SU-DHL-6 (cell line): ENCODE measurements at regions not wholly inside any gene's neighbourhood (a gene's known extent, or its start where the extent isn't known, plus 50 kb on each side); places are given as distances from the start of the nearest gene placed in this dataset.

Experiments used
- H2AFZ ChIP-seq: fragments of 200-600 bp; sonication (generic); 2 replicates; pipeline ENCODE4 v1.6.1; 2014; ENCODE audit warnings: low read depth, mild to moderate bottlenecking, moderate library complexity, mixed read lengths, antibody characterized with exemption, low read length; ENCODE audit not compliant: severe bottlenecking
- H3F3A ChIP-seq: fragments of 200-600 bp; shearing (Covaris generic); 2 replicates; pipeline ENCODE4 v1.6.0; 2016; ENCODE audit warnings: antibody characterized with exemption, mild to moderate bottlenecking; ENCODE audit not compliant: insufficient read depth
- H3K27ac ChIP-seq: fragments of 200-600 bp; sonication (generic); 2 replicates; pipeline ENCODE4 v1.5.1; 2016; ENCODE audit warnings: low read depth, mild to moderate bottlenecking, low read length, moderate library complexity, mixed read lengths
- H3K27me3 ChIP-seq: fragments of 200-600 bp; sonication (generic), shearing (Covaris generic); 2 replicates; pipeline ENCODE4 v1.6.0; 2014; ENCODE audit warnings: mild to moderate bottlenecking, low read length
- H3K36me3 ChIP-seq: fragments of 200-600 bp; sonication (generic); 2 replicates; pipeline ENCODE4 v1.6.1; 2014; ENCODE audit warnings: mild to moderate bottlenecking, low read length, mixed read lengths
- H3K4me2 ChIP-seq: fragments of 300-600, 200-600 bp; shearing (Covaris generic), sonication (generic); 2 replicates; pipeline ENCODE4 v1.6.0; 2014; ENCODE audit warnings: low read length, low read depth, mild to moderate bottlenecking; ENCODE audit not compliant: poor library complexity, severe bottlenecking
- H3K4me3 ChIP-seq: fragments of 200-600 bp; sonication (generic); 2 replicates; pipeline ENCODE4 v1.5.1; 2014; ENCODE audit warnings: antibody characterized with exemption, low read length, mild to moderate bottlenecking, mixed read lengths; ENCODE audit not compliant: insufficient read depth, poor library complexity, severe bottlenecking
- H3K79me2 ChIP-seq: fragments of 200-600 bp; sonication (generic); 2 replicates; pipeline ENCODE4 v1.6.1; 2014; ENCODE audit warnings: mild to moderate bottlenecking, low read length, moderate library complexity; ENCODE audit not compliant: insufficient read depth
- H3K9ac ChIP-seq: fragments of 200-600 bp; sonication (generic); 2 replicates; pipeline ENCODE4 v1.7.0; 2014; ENCODE audit warnings: mild to moderate bottlenecking, low read length
- H3K9me2 ChIP-seq: fragments of 200-600 bp; sonication (generic); replicated peaks from 2 replicates; pipeline ENCODE4 v1.6.1; 2014; ENCODE audit warnings: low read length; ENCODE audit not compliant: insufficient read depth
- H3K9me3 ChIP-seq: fragments of 200-600 bp; sonication (generic); 2 replicates; pipeline ENCODE4 v1.6.1; 2014; ENCODE audit warnings: low read length, mixed read lengths; ENCODE audit not compliant: insufficient read depth
- H4K20me1 ChIP-seq: fragments of 200-600 bp; sonication (generic); 2 replicates; pipeline ENCODE4 v1.6.1; 2014; ENCODE audit warnings: low read depth, mild to moderate bottlenecking, antibody characterized with exemption, low read length, moderate library complexity, mixed read lengths
- CTCF ChIP-seq: fragments of 200-600 bp; sonication (generic); IDR thresholded peaks from one replicate; pipeline ENCODE4 v1.5.1; 2017; ENCODE audit warnings: antibody characterized with exemption, mild to moderate bottlenecking, low read length, moderate library complexity; ENCODE audit not compliant: insufficient read depth, poor library complexity, severe bottlenecking
- EZH2phosphoT487 ChIP-seq: fragments of 200-600 bp; sonication (generic), shearing (Covaris generic); conservative IDR thresholded peaks from 2 replicates; pipeline ENCODE4 v1.6.1; 2018; ENCODE audit warnings: mild to moderate bottlenecking, antibody characterized with exemption, low read length, moderate library complexity, mixed read lengths

- TF ChIP-seq EZH2phosphoT487 (no peak), CTCF (no peak)
- no peak overlapping the region for H3K4me2 ChIP-seq
- no peak overlapping the region for H3K9ac ChIP-seq
- no peaks in the 10 kb centered on the region for H3K27me3 ChIP-seq
- no peaks in the 10 kb centered on the region for H3K79me2 ChIP-seq
- no peak overlapping the region for H2AFZ ChIP-seq
- H3K36me3 ChIP-seq = no peaks in the 10 kb centered on the region
- no peaks in the 10 kb centered on the region for H3K9me2 ChIP-seq
- H3K27ac ChIP-seq = no peak overlapping the region
- no peaks in the 10 kb centered on the region for H4K20me1 ChIP-seq
- no peaks in the 10 kb centered on the region for H3F3A ChIP-seq
- H3K9me3 ChIP-seq = no peaks in the 10 kb centered on the region
- no peak overlapping the region for H3K4me3 ChIP-seq
These were observed 131.6 kb downstream of the PTGER3 start for GRCh38 chr1:70916034-70916427.

GRCh38 chr1:70919706-70920323 is 127.8 kb downstream of the PTGER3 start:
- Histone ChIP-seq H3K4me2 (no peak overlapping the region), H3K9me3 (peaks cover 16% of the 10 kb centered on the region; the same call in 1 of the 2 replicates), H3K4me3 (no peak overlapping the region), H3K9me2 (no peaks in the 10 kb centered on the region), H3K36me3 (no peaks in the 10 kb centered on the region), H3K27ac (no peak overlapping the region), H2AFZ (no peak overlapping the region), H3F3A (no peaks in the 10 kb centered on the region), H3K27me3 (no peaks in the 10 kb centered on the region), H3K9ac (no peak overlapping the region), H4K20me1 (no peaks in the 10 kb centered on the region), H3K79me2 (no peaks in the 10 kb centered on the region)
- TF ChIP-seq EZH2phosphoT487 (no peak), CTCF (no peak)
